ENCODE measurements at regions not wholly inside any gene's neighbourhood (a gene's known extent, or its start where the extent isn't known, plus 50 kb on each side); places are given as distances from the start of the nearest gene placed in this dataset.
A peak's percentile ranks its signal among the peaks of the same experiment; 100 is the strongest.

GRCh38 chr3:107861904-107862303, 228.9 kb downstream of the CD47 start:
- H3K56ac ChIP-seq (replicated peaks; ENCODE audit: insufficient read length, low read depth, low read length) = no peak overlapping the region
- H3K27ac ChIP-seq (ENCODE audit: low read depth, low read length) = no peak overlapping the region
- POLR2A ChIA-PET (ENCODE audit: partially characterized antibody) = no interaction called here
- H2BK12ac ChIP-seq (ENCODE audit: low read depth, low read length) = no peak overlapping the region
- no peak overlapping the region for H3K4me3 ChIP-seq (ENCODE audit: extremely low read depth in 1 of 4, insufficient read depth in 2 of 4, low read depth in 3 of 4, low read length in 4 of 4)
- no peak overlapping the region for H3K23ac ChIP-seq (ENCODE audit: insufficient read length)
- no peak overlapping the region for H2BK120ac ChIP-seq (replicated peaks; ENCODE audit: low read depth, low read length)
- H3K9ac ChIP-seq (replicated peaks in 1 of 4; ENCODE audit: extremely low read depth in 1 of 4, low read depth in 3 of 4, low read length in 3 of 4) = no peak overlapping the region
- H2AFZ ChIP-seq (ENCODE audit: low read length) = 0 out of 2 replicates have a peak overlapping the region, but pooled peaks have one; percentile 58
- H3K4ac ChIP-seq (replicated peaks; ENCODE audit: insufficient read length, low read depth, low read length) = no peak overlapping the region
- H3K79me2 ChIP-seq (ENCODE audit: control insufficient read depth in 1 of 2, insufficient read depth in 2 of 2, low read length in 2 of 2) = no peaks in the 10 kb centered on the region
- no peak for FAIRE-seq
- no peaks in the 10 kb centered on the region for H3K36me3 ChIP-seq (ENCODE audit: control insufficient read depth in 2 of 4, insufficient read depth in 4 of 4, low read length in 3 of 4)
- H3K23me2 ChIP-seq (ENCODE audit: low read depth, low read length) = no peaks in the 10 kb centered on the region
- no peaks in the 10 kb centered on the region for H3K4me1 ChIP-seq (replicated peaks in 1 of 4; ENCODE audit: control insufficient read depth in 3 of 4, insufficient read depth in 4 of 4, low read length in 3 of 4)
- peak; percentile 45; the same call in 1 of the 2 replicates for TF ChIP-seq CHD2 (IDR thresholded peaks at IDR 0.05; ENCODE audit: low read length)
- no peak for TF ChIP-seq YY1 (IDR thresholded peaks at IDR 0.05; ENCODE audit: low read depth, low read length)
- TF ChIP-seq HDAC2 (IDR thresholded peaks at IDR 0.05; ENCODE audit: borderline replicate concordance in 1 of 2, low read depth in 2 of 2, low read length in 2 of 2) = no peak
- no peaks in the 10 kb centered on the region for H4K20me1 ChIP-seq (replicated peaks in 1 of 2; ENCODE audit: control insufficient read depth in 1 of 2, insufficient read depth in 2 of 2, low read length in 2 of 2)
- no peaks in the 10 kb centered on the region for H3K27me3 ChIP-seq (replicated peaks in 1 of 4; ENCODE audit: control insufficient read depth in 3 of 4, extremely low read depth in 1 of 4, insufficient read depth in 3 of 4, low read length in 3 of 4)
- H4K91ac ChIP-seq (replicated peaks; ENCODE audit: insufficient read length, low read length) = no peak overlapping the region
- 49% methylated on average over 3 of the region's 3 CpGs; no CpG with 5 or more reads in 1 of the 2 experiments for WGBS, 2 experiments (ENCODE audit: extremely low coverage in 1 of 2, insufficient coverage in 1 of 2, insufficient read length in 1 of 2, insufficient replicate concordance in 2 of 2, low coverage in 1 of 2, low lambda C conversion rate in 2 of 2, missing lambda C conversion rate in 1 of 2)
- no peak for DNase-seq (ENCODE audit: low read depth in 1 of 2, low spot score in 2 of 2)
- H4K8ac ChIP-seq (ENCODE audit: extremely low read depth, insufficient read depth, low read length) = no peak overlapping the region
- H3K79me1 ChIP-seq (ENCODE audit: low read depth, low read length) = no peaks in the 10 kb centered on the region
- H3K18ac ChIP-seq (ENCODE audit: extremely low read depth, low read length) = no peak overlapping the region
- H3K4me2 ChIP-seq (ENCODE audit: insufficient read depth in 1 of 2, low read depth in 2 of 2, low read length in 2 of 2) = no peak overlapping the region
- H2AK5ac ChIP-seq (ENCODE audit: low read depth, low read length) = no peak overlapping the region
- no peak overlapping the region for H2BK15ac ChIP-seq (ENCODE audit: low read length)
- no peaks in the 10 kb centered on the region for H3K9me3 ChIP-seq (ENCODE audit: insufficient read depth in 2 of 2, low read depth in 1 of 2, low read length in 1 of 2)
- no peak overlapping the region for H3K14ac ChIP-seq (ENCODE audit: insufficient read length)
- CTCF ChIA-PET (ENCODE audit: partially characterized antibody) = no interaction called here
- H2BK20ac ChIP-seq (ENCODE audit: low read length) = no peak overlapping the region
- no peak overlapping the region for H4K5ac ChIP-seq (ENCODE audit: insufficient read length, low read depth, low read length)
- H2BK5ac ChIP-seq (ENCODE audit: low read depth, low read length) = no peak overlapping the region
